Thyroid gland (tissue), 4 donors: ENCODE measurements at regions not wholly inside any gene's neighbourhood (a gene's known extent, or its start where the extent isn't known, plus 50 kb on each side); places are given as distances from the start of the nearest gene placed in this dataset.

ENCODE experiments used
- CTCF ChIP-seq, 6 experiments: fragments of 200-600 bp in 3 of 6; fragments of 450-650 bp in 3 of 6; sonication (generic) in 3 of 6; IDR thresholded peaks; one replicate each; pipeline ENCODE4 v1.5.1; 2016 to 2019; ENCODE audit warnings: antibody characterized with exemption in 6 of 6, mild to moderate bottlenecking in 2 of 6, inconsistent platforms in 1 of 6, moderate library complexity in 1 of 6
- POLR2A ChIP-seq, 2 donors: fragments of 450-650 bp; IDR thresholded peaks; one replicate each; pipeline ENCODE4 v1.6.1; 2017; ENCODE audit warnings: antibody characterized with exemption in 2 of 2, mild to moderate bottlenecking in 2 of 2, moderate library complexity in 1 of 2

- no peak for TF ChIP-seq CTCF (IDR thresholded peaks at IDR 0.05)
- TF ChIP-seq POLR2A (IDR thresholded peaks at IDR 0.05): no peak
Measured at GRCh38 chr21:28749536-28749935, 243.1 kb downstream of the LTN1 start.
